MM.1S (cell line): ENCODE measurements at regions not wholly inside any gene's neighbourhood (a gene's known extent, or its start where the extent isn't known, plus 50 kb on each side); places are given as distances from the start of the nearest gene placed in this dataset.

ENCODE experiments used
- DNase-seq: peaks from one replicate; pipeline ENCODE4 v3.0.0-alpha.2; 2015
- H2AFZ ChIP-seq: fragments of 300-600 bp; sonication (generic); 2 replicates; pipeline ENCODE4 v1.6.0; 2016; ENCODE audit warnings: antibody characterized with exemption, low read length
- H3F3A ChIP-seq: fragments of 300-600 bp; sonication (generic); 2 replicates; pipeline ENCODE4 v1.6.1; 2016; ENCODE audit warnings: mild to moderate bottlenecking, antibody characterized with exemption, low read length, moderate library complexity, mixed read lengths; ENCODE audit not compliant: insufficient read depth
- H3K27ac ChIP-seq: fragments of 300-600 bp; sonication (generic); 2 replicates; pipeline ENCODE4 v1.5.1; 2016; ENCODE audit warnings: mild to moderate bottlenecking, low read length
- H3K27me3 ChIP-seq: fragments of 300-600 bp; sonication (generic); replicated peaks from 2 replicates; pipeline ENCODE4 v1.6.0; 2016; ENCODE audit warnings: low read length; ENCODE audit not compliant: insufficient read depth
- H3K36me3 ChIP-seq: fragments of 300-600 bp; sonication (generic); replicated peaks from 2 replicates; pipeline ENCODE4 v1.6.1; 2016; ENCODE audit warnings: mild to moderate bottlenecking, low read length, mixed read lengths; ENCODE audit not compliant: insufficient read depth
- H3K4me1 ChIP-seq: fragments of 300-600 bp; sonication (generic); 2 replicates; pipeline ENCODE4 v1.6.1; 2016; ENCODE audit warnings: low read length, mixed read lengths
- H3K4me2 ChIP-seq: fragments of 300-600 bp; sonication (generic); 2 replicates; pipeline ENCODE4 v1.6.0; 2016; ENCODE audit warnings: low read depth, low read length
- H3K4me3 ChIP-seq: fragments of 300-600 bp; sonication (generic); 2 replicates; pipeline ENCODE4 v1.5.1; 2016; ENCODE audit warnings: low read length, mixed read lengths
- H3K79me2 ChIP-seq: fragments of 300-600 bp; sonication (generic); 2 replicates; pipeline ENCODE4 v1.6.1; 2016; ENCODE audit warnings: mixed run types, low read length, mixed read lengths
- H3K9ac ChIP-seq: fragments of 300-600 bp; sonication (generic); 2 replicates; pipeline ENCODE4 v1.6.1; 2016; ENCODE audit warnings: low read length, mixed read lengths
- H3K9me2 ChIP-seq: fragments of 300-600 bp; sonication (generic); replicated peaks from 2 replicates; pipeline ENCODE4 v1.6.1; 2016; ENCODE audit warnings: mild to moderate bottlenecking, low read length, mixed read lengths; ENCODE audit not compliant: insufficient read depth
- H3K9me3 ChIP-seq: fragments of 300-600 bp; sonication (generic); replicated peaks from 2 replicates; pipeline ENCODE4 v1.6.1; 2016; ENCODE audit warnings: mild to moderate bottlenecking, low read length, mixed read lengths; ENCODE audit not compliant: insufficient read depth
- H4K20me1 ChIP-seq: fragments of 300-600 bp; sonication (generic); 2 replicates; pipeline ENCODE4 v1.6.1; 2016; ENCODE audit warnings: mild to moderate bottlenecking, low read length, moderate library complexity, mixed read lengths; ENCODE audit not compliant: insufficient read depth
- EZH2 ChIP-seq: fragments of 300-600 bp; sonication (generic); optimal IDR thresholded peaks from 2 replicates; pipeline ENCODE3; 2017; ENCODE audit warnings: low read depth, mild to moderate bottlenecking, antibody characterized with exemption, low read length, mixed read lengths
- EZH2phosphoT487 ChIP-seq: fragments of 300-600 bp; sonication (generic); IDR thresholded peaks from 2 replicates; pipeline ENCODE4 v1.6.1; 2018; ENCODE audit warnings: antibody characterized with exemption, low read length
- TF ChIP-seq, protein P1 (sequence below): fragments of 300-600 bp; sonication (generic); IDR thresholded peaks from 2 replicates; pipeline ENCODE4 v1.5.1; 2016; ENCODE audit warnings: antibody characterized with exemption, low read length, mixed read lengths

DNA sequence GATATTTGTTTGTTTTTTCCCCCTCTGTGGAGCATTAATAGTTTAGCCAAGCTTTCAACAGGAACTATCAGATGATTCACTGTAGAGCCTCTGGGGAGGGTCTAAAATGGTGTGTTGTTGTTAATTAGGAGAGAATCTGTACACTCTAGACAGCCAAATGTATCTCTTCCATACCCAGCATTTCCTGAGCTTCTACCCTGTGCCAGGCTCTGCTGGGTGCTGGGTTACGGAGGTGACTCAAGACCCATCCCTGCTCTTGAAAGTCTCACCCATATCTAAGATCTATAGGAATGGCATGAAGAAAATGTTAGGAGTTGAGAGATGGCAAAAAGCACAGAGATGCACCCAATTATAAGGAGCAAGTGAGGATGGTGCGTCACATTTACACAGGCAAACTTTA, 245.8 kb downstream of the C12orf75 start:
- H2AFZ ChIP-seq: no peak overlapping the region
- H4K20me1 ChIP-seq: no peaks in the 10 kb centered on the region
- no peak overlapping the region for H3K4me2 ChIP-seq
- H3K4me1 ChIP-seq: no peaks in the 10 kb centered on the region
- TF ChIP-seq EZH2phosphoT487 (no peak), EZH2 (no peak)
- TF ChIP-seq, protein P1, sequence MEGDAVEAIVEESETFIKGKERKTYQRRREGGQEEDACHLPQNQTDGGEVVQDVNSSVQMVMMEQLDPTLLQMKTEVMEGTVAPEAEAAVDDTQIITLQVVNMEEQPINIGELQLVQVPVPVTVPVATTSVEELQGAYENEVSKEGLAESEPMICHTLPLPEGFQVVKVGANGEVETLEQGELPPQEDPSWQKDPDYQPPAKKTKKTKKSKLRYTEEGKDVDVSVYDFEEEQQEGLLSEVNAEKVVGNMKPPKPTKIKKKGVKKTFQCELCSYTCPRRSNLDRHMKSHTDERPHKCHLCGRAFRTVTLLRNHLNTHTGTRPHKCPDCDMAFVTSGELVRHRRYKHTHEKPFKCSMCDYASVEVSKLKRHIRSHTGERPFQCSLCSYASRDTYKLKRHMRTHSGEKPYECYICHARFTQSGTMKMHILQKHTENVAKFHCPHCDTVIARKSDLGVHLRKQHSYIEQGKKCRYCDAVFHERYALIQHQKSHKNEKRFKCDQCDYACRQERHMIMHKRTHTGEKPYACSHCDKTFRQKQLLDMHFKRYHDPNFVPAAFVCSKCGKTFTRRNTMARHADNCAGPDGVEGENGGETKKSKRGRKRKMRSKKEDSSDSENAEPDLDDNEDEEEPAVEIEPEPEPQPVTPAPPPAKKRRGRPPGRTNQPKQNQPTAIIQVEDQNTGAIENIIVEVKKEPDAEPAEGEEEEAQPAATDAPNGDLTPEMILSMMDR: no peak
- H3K27me3 ChIP-seq: no peaks in the 10 kb centered on the region
- no peaks in the 10 kb centered on the region for H3K79me2 ChIP-seq
- DNase-seq: no peak
- no peaks in the 10 kb centered on the region for H3F3A ChIP-seq
- no peaks in the 10 kb centered on the region for H3K36me3 ChIP-seq
- H3K9me2 ChIP-seq: no peaks in the 10 kb centered on the region
- no peak overlapping the region for H3K27ac ChIP-seq
- H3K4me3 ChIP-seq: no peak overlapping the region
- no peaks in the 10 kb centered on the region for H3K9me3 ChIP-seq
- no peak overlapping the region for H3K9ac ChIP-seq

DNA sequence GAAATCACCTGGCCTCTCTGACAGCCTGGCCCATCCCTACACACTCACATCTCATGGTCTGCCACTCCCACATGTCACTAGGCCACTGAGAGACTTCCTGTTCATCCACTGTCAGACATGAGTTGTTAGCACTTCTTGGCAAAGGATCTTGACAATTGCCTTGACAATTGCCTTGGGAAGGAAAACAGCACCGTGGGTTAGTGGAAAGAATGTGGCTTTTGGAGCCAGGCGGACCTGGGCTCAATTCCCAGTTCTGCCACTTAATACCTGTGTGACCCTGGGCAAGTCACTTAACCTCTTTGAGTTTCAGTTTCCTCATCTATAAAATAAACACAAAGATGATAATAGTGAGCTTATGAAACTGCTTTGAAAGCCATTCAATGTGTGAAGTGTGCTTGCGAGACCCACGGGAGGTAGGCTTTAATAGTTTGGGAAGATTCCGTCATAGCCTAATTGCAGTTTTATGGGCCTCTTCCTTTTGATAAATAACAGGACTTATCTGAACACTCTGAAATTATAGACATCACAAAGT, 250.4 kb downstream of the C12orf75 start:
- no peaks in the 10 kb centered on the region for H4K20me1 ChIP-seq
- no peak for DNase-seq
- no peaks in the 10 kb centered on the region for H3K4me1 ChIP-seq
- no peaks in the 10 kb centered on the region for H3K79me2 ChIP-seq
- TF ChIP-seq, protein P1: no peak
- TF ChIP-seq EZH2phosphoT487 (no peak), EZH2 (no peak)
- no peaks in the 10 kb centered on the region for H3K36me3 ChIP-seq
- H3K4me2 ChIP-seq: no peak overlapping the region
- no peak overlapping the region for H3K27ac ChIP-seq
- H3K9me3 ChIP-seq: no peaks in the 10 kb centered on the region
- no peaks in the 10 kb centered on the region for H3F3A ChIP-seq
- no peak overlapping the region for H2AFZ ChIP-seq
- no peak overlapping the region for H3K4me3 ChIP-seq
- no peaks in the 10 kb centered on the region for H3K9me2 ChIP-seq
- no peak overlapping the region for H3K9ac ChIP-seq
- no peaks in the 10 kb centered on the region for H3K27me3 ChIP-seq

- H3K9ac ChIP-seq: no peak overlapping the region
- H3K9me2 ChIP-seq: no peaks in the 10 kb centered on the region
- H3K9me3 ChIP-seq: no peaks in the 10 kb centered on the region
- no peaks in the 10 kb centered on the region for H3K36me3 ChIP-seq
- TF ChIP-seq, protein P1: no peak
- no peak for TF ChIP-seq EZH2phosphoT487
- no peak overlapping the region for H3K4me3 ChIP-seq
- H3K4me1 ChIP-seq: no peaks in the 10 kb centered on the region
- H3K27me3 ChIP-seq: no peaks in the 10 kb centered on the region
- H3K4me2 ChIP-seq: no peak overlapping the region
- H4K20me1 ChIP-seq: no peaks in the 10 kb centered on the region
- H3K27ac ChIP-seq: no peak overlapping the region
- no peak for DNase-seq
- H3F3A ChIP-seq: no peaks in the 10 kb centered on the region
- no peaks in the 10 kb centered on the region for H3K79me2 ChIP-seq
- H2AFZ ChIP-seq: no peak overlapping the region
Measured at GRCh38 chr12:105581420-105581819, 250.9 kb downstream of the C12orf75 start.
